Right ventricle myocardium superior (tissue), 1 donor: ENCODE measurements at regions not wholly inside any gene's neighbourhood (a gene's known extent, or its start where the extent isn't known, plus 50 kb on each side); places are given as distances from the start of the nearest gene placed in this dataset.

Experiments
- ATAC-seq: fragments of 200-7000 bp; cut with Tn5 transposase; one replicate; pipeline ENCODE4 v1.9.1; 2020; ENCODE audit warnings: mild to moderate bottlenecking; ENCODE audit not compliant: poor library complexity
- DNase-seq: peaks from one replicate; pipeline ENCODE4 v3.0.0-alpha.2; 2020
- intact Hi-C: fragments of 100-400 bp; cut with DNase I; formaldehyde crosslinking; loops from one replicate; pipeline ENCODE4 v1.11.2; 2022
- donor health status: DM: no; HTN: yes; CAD: no; lungs with severe emphysema.

GRCh38 chrX:40494005-40494404 lies 86.8 kb upstream of the ATP6AP2 start:
- no peak for ATAC-seq
- intact Hi-C loops: no loop called here
- DNase-seq: no peak

DNA sequence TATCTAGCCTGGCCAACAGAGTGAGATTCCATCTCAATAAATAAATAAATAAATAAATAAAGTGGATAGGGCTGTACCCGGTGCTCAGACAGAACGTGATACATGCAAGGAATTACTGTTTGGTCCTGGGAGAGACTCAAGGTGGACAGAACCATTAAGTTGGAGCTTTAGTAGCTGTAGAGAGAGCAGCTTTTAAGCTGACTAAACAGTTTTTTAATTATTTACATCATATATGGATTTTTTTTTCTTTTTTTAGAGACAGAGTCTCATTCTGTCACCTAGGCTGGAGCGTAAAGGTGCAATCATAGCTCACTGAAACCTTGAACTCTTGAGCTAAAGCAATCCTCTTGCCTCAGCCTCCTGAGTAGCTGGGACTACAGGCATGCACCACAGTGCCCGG lies 92.5 kb upstream of the ATP6AP2 start:
- intact Hi-C loops: no loop called here
- ATAC-seq (no peak), DNase-seq (no peak)

- no peak for ATAC-seq
- intact Hi-C loops: no loop called here
- DNase-seq: no peak
Observed at GRCh38 chrX:40485973-40486372, 94.8 kb upstream of the ATP6AP2 start.

DNA sequence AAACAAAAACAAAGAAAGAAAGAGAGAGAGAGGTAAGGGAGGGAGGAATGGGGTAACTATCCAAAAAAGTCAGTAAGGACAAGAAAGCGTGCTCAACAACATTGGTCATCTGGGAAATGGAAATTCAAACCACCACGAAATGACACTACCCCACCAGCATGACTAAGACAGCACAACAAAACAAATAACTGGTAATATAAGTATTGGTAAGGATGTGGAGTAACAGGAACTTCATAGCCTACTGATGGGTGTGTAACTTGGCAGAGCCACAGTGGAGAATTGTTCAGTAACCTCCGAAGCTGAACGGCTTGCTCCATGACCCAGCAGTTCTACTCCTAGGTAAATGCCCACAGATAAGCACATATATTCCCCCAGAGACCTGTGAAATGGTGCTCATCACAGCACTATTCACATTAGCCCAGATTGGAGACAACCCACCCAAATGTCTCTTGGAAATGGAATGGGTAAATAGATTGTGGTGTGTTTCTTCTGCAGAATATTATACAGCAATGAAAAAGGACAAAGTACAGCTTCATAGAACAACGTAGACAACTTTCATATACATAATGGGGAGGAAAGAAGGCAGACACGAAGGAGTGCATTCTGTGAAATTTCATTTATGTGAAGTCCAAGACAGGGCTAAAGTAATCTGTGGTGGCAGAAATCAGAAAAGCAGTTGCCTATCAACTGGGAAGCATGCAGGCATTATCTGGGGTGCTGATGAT lies 95.5 kb upstream of the ATP6AP2 start:
- intact Hi-C loops: no loop called here

DNA sequence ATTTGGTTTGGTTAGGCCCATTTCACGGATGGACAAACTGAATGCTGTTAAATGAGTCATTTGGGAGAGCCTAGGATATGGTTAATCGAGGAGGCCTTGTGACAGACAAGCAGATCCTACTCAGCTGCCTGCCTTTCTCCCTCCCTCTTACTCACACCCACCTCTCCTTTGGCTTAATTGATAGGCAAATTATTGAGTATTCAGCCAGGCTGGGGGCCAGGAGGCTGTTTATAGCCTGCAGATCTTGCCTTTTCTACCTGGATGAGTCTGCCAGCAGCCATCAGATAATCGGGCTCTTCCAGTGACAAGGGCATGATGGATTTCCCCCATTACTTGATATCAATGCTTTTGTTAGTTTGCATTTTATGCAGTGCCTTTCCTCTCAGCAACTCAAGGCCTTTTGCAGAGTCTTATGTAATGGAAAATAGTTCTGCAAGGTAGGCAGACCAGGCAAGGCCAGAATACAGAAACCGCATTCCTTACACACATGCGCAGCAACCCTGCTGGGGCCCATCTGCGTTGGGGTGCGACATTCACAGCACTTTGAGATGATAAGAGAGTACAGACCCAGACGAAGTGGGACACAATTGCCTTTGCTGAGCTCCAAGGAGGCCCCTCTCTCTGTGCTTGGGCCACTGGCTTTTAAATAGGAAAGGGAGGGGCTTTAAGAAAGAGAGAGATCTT lies 96.2 kb upstream of the ATP6AP2 start:
- intact Hi-C loops: no loop called here
- ATAC-seq (no peak), DNase-seq (no peak)

More for the DNA sequence above, 95.5 kb upstream of the ATP6AP2 start:
- no peak for DNase-seq
- no peak for ATAC-seq

DNA sequence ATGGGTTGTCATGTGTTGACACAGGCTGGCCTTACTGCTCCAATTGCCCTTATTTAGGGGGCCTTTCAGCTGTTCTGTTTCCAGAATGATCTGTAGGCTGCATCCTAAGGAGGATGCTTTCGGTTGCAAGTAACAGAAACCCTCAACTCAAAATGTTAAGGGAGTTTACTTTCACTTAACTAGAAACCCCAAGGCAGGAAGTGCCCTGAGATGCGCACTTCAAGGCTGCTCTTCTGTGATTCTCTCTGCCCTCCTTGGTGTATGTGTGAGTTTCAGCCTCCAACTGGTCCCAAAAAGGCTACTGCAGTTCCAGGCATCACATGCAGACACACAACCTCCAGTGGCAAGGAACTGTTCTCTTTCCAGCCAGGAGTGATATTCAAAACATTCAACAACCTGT lies 97.3 kb upstream of the ATP6AP2 start:
- intact Hi-C loops: no loop called here
- no peak for ATAC-seq
- DNase-seq: no peak

DNA sequence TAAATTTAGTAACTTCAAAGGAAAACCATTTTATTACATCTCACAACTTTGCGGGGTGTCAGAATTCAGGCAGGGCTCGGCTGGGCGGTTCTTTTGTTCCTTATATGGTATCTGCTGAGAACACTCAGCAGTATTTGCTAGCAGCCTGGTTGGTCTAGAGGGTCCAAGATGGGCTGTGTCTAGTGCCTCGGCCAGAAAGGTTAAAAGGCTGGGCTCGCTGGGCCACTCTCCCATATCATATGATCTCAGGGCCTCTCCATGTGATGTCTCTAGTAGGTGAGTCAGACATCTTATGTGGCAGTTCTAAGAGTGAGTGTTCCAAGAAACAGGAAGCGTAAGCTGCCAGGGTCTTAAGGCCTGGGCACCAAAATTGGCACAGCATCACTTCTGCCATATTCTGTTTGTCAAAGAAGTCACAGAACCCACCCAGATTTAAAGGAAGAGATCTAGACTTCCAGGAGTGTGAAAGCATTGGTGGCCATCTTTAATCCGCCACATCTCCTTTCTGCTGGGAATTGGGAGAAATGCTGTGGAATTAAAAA lies 100.9 kb upstream of the ATP6AP2 start:
- intact Hi-C loops: no loop called here
- DNase-seq (no peak), ATAC-seq (no peak)

DNA sequence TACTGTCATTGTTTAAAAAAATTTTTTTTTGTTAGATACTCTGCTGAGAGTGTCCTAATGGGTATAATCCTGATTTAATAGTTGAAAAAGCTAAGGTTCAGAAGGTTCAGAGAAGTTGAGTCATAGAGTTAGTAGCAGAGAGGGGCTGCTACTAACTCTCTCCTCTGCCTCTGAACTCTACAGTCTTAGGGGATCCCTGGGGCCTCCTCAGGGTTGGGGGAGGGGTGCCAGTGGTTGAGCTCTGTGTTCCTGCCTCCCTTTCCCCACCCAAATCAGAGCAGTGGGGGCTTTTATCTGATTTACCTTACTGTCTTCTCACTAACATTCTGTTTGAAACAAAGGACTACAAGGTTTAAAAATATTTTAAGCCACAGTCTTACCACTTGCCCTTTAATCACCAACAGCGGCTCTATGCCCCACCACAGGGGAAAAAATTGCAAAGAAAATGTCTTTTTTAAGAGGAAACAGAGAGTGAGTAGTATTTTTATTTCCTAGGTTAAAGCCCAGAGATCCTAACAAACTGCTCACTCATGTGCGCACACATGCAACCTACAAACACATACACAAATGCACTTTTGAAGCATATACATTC lies 102.2 kb upstream of the ATP6AP2 start:
- intact Hi-C loops: no loop called here
- no peak for ATAC-seq
- DNase-seq: no peak

- intact Hi-C loops: no loop called here
- DNase-seq (no peak), ATAC-seq (no peak)
Observed at GRCh38 chrX:40476958-40477357, 103.8 kb upstream of the ATP6AP2 start.

DNA sequence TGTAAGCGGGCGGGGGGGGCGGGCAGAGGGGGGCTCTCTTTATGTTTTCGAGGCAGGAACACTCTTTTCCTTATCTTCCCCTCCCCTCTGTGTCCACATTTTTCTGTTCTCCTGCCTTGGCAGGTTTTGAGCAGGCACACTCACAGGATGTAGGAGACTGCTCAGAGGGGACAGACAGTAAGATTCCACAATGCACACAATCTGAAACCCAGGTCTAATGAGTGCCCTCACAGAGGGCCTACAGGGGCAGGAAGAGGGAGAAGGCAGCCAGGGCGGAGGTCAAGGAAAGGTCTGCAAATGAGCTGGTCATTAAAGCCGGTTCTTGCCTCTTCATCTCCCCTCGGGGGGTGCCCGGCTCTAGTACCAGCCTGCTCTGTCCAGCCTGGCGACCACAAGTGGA lies 106.1 kb upstream of the ATP6AP2 start:
- ATAC-seq (no peak), DNase-seq (no peak)
- intact Hi-C loops: no loop called here

GRCh38 chrX:40474205-40474626 lies 106.6 kb upstream of the ATP6AP2 start:
- intact Hi-C loops: no loop called here
- DNase-seq (no peak), ATAC-seq (peak; percentile 55)

- ATAC-seq (no peak), DNase-seq (no peak)
- intact Hi-C loops: no loop called here
Observed at GRCh38 chrX:40473460-40474204, 107.1 kb upstream of the ATP6AP2 start.

DNA sequence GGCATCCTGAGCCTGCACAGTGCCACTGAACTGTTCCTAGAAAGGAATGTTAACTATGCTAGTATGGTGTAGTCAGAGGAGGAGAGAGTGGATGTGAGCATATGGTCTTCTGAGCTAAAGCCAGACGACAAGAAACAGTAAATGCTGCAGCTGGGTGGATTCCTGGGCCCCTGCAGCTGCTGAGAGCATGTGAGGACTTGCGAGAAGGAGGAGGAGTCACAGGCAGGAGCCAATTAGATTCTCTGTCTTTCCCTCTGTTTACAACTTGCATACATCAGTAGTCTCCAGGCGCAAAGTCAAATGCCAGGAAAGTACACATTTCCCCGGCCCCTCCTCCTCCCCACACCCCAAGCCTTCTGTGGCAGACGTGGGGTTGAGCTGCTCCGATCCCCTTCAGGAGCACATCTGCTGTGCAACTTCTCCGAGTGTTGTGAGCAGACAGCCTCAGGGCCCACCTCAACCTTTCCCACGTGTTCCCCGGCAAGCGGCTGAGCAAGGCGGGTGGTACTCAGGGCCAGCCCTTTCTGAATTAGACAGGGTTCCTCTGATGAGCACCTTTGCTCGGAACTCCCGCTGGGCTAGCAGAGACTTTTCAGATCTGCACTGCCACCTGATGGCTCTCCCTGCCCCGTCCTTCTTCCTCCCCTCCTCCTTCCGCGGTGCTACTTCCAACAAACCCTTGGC lies 108.7 kb upstream of the ATP6AP2 start:
- ATAC-seq: peak; percentile 43
- intact Hi-C loops: no loop called here
- DNase-seq: no peak

GRCh38 chrX:40470830-40471429 lies 109.8 kb upstream of the ATP6AP2 start:
- ATAC-seq: no peak
- DNase-seq: no peak
- intact Hi-C loops: no loop called here

GRCh38 chrX:40469316-40469715 lies 111.5 kb upstream of the ATP6AP2 start:
- intact Hi-C loops: loop anchor here (10.0 kb wide), 1 partner anchor 205 kb away; no protein-coding TSS in a partner anchor
- ATAC-seq: no peak
- no peak for DNase-seq

DNA sequence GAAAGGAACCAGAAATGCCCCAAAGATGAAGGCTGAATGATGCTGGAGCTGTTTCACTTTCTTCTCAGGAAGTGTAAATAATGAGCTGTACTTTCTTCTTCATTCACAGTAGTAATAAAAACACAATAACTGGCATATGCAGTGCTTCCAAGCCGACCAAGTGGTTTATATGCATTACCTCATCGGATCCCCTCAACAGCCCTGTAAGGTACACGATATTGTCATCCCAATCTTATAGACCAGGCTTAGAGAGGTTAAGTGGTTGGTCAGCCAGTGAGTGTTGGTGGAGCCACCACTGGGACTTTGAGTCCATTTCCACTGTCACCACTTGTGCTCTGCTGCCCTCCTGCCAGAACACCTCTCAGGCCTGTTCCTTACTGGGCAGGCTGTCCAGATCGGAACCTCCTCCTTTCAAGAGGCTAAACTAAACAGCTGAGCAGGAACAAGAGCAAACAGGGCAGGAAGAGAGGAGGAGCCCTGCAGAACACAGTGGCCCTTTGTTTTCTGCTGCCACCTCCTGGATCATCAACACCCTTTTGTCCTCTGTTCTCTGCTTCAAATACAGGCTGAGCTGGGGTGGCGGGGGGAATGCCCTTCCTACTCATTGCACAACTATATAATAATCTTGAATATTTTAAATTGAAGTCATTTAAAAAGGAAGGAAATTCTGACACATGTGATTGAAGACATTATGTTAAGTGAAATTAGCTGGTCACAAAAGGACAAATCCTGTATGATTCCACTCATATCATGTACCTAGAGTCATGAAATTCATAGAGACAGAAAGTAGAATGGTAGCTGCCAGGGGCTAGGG lies 112.5 kb upstream of the ATP6AP2 start:
- intact Hi-C loops: loop anchor here (10.0 kb wide), 1 partner anchor 203 kb away; no protein-coding TSS in a partner anchor
- peak; percentile 52 for DNase-seq
- peak; percentile 94 for ATAC-seq

- no peak for DNase-seq
- intact Hi-C loops: loop anchor here (10.0 kb wide), 1 partner anchor 203 kb away; no protein-coding TSS in a partner anchor
- ATAC-seq: no peak
Observed at GRCh38 chrX:40467454-40467853, 113.3 kb upstream of the ATP6AP2 start.
